Renal cortex interstitium (tissue), 11 donors: ENCODE measurements at regions not wholly inside any gene's neighbourhood (a gene's known extent, or its start where the extent isn't known, plus 50 kb on each side); places are given as distances from the start of the nearest gene placed in this dataset.

Source experiments
- DNase-seq, 11 donors: peaks; one replicate each; pipeline ENCODE4 v3.0.0-alpha.2; 2013; ENCODE audit warnings: low read depth in 9 of 11, low spot score in 4 of 11; ENCODE audit errors: extremely low read depth in 1 of 11

DNA sequence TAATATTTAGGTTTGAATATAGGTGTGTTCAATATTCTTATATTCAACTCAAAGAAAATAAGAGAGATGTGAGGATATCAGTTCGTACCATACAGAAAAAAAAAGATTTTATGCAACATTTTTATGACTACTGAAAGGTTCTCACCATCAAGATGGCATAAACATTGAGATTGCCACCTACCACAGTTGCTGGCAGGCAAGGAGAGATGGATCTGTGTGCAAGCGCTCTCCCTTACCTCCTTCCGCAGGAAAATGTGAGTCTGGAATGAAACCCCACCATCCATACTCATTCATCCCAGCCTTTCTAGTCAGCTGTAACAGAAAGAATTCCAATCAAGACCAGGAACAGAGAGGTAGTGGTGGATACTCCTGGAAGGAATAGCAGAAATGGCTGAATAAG, 376.9 kb downstream of the PPP3CA start:
- no peak for DNase-seq

DNA sequence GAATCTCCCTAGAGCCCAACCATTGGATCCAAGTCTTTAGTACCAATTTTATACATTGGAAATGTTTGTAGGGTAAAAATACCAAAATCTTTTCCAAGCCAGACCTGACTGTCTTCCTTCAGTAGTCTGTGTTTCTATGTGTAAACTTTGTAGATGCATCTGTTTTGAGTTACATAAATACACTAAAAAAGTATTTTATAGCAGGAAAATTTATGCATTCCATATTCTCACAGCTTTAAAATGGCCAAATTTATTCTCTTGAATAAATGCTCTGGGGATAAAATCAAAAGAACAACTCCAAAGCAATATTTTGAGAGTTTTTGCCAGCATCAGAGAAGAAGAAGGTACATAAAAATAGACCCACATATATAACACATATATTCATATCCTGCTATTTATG, 377.4 kb downstream of the PPP3CA start:
- no peak for DNase-seq

DNA sequence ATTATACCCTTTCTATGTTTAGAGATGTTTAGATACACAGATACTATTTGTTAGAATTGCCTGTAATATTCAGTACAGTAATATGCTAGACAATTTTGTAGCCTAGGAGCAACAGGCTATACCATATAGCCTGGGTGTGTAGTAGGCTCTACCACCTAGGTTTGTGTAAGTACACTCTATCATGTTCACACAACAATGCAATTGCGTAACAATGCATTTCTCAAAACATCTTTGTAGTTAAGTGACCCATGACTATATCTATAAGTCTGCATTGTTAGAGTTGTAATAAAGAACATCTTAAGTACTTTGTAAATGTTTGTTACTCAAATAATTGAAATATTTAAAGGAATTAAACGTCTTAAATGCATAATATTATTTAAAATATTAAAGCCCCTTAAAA, 379.3 kb downstream of the PPP3CA start:
- no peak for DNase-seq

DNA sequence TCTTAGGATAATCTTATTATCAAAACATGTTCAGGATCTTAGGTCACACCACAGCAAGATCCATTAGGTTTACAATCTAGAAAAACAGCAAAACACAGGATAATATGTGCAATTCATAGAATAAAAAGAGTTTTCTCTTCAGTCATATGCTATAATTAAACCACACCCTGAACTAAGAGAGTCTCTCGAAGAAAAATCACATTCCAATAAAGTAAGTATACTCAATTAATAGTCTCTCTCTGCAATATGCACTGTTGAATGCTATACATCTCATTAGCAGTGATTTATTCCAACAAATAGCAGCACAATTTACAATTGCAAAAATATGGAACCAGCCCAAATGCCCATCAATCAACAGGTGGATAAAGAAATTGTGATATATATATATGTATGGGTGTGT, 383.7 kb downstream of the PPP3CA start:
- DNase-seq: no peak

DNA sequence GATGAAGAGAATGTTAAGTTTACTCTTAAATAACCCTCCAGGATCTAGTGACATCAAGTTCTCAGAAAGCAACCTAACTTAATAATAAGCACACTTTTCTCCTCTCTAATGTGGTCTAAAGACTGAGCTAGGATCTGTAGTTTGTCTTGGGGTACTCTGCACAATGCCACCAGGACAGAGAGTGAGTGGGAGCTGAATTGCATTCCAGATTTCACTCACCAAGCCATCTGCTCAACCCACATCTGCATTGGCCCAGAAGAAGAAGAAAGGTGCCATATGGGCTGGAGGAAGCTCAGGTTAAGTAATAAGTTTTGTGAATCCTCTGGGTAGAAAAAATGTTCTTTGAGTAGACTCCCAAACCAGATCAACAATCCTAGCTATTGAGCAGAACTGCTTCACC, 384.6 kb downstream of the PPP3CA start:
- DNase-seq: no peak

DNA sequence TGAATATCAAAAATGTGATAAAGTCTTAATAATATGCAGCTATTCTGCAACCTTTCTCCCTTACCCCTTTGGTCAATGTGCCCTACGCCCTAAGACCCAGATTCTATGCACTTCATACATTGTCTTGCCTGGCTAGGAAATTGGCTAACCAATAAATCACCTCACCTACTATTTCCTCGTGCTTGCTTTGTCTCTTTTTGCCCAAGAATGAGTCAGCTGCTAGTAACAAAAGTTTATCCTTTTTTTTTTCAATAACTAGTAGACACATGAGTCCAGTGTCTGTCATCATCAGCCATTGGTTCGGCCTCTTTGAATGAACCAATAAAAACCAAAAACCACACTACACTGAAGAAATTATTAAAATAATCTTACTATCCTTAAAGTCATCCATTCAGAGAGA, 387.1 kb downstream of the PPP3CA start:
- DNase-seq: no peak

DNA sequence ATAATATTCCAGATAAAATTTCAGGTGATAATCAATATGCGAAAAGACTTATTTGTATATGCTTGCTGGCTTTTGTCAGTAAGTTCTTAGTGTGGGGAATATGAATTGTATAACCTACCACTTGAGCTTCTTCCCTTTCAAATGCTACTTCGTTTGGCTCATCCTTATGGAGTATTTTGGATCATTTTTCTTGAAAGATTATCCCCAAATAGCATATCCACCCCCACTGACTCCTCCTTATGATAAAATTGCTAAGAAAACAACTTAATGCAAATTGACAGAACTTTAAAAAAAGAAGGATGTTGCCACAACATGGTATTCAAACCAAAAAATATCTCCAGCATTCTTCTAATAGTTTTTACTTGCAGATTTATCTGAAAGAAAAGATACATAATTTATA, 393.3 kb downstream of the PPP3CA start:
- no peak for DNase-seq

DNA sequence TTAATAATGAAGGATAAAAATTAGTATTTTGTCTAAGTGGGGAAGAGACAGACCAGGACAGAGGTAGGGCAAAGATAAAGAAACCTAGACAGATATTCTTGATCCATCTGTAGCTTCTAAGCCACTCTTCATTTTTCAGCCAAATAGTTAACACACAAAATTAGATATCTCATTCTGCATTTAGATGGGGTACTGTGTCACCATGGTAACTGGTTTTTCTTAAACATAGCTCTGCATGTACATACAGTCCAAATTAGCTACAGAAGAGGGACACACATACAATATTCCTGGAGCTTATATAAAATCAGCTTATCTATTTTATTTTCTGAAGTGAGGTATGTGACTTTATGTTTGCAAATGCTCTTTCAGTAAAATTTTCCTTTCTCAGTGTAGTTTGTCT, 393.7 kb downstream of the PPP3CA start:
- DNase-seq: no peak

DNA sequence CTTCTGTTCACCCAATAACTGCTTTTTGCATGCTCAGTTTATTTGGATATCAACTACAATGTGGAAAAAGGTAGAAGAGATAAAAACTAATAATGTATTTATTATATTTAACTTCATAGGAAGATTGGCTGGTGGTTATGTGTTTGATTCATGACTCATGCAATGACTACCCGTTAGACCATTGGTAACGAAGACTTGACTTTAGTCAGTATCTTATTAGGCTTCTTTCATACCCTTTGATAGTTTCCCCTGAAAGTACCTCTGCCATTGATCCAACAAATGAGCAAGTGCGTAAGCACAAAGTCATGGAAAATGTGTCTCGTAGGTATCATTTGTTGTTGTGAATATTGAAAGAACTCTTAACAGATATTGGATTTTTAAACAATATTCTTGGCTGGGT, 394.7 kb downstream of the PPP3CA start:
- DNase-seq: no peak

DNA sequence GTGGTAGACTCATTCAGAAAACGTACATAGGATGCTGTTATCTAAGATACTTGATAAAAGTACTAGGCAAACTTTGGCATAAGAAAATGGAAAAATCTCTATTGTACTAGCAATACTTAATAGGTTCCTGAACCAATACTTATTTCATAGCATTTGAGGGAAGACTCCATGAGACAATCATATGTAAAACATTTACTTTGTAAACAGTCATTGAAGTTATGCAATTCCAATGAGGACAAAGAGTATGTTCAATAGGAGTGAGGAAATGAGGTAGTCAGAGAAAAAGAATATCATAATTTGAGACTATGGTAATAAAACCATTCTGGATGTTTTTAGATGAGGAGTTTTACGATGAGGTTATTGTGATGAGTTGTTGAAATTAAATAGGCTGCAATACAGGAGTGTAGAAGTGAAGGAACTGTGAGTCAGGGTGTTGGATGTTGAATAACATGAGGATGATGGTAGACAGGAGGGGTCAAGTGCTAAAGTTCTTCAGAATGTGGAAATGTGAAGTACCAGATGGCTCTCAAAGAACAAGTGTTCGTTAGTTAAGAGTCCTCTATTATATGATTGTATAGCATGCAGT, 397.9 kb downstream of the PPP3CA start:
- no peak for DNase-seq

DNA sequence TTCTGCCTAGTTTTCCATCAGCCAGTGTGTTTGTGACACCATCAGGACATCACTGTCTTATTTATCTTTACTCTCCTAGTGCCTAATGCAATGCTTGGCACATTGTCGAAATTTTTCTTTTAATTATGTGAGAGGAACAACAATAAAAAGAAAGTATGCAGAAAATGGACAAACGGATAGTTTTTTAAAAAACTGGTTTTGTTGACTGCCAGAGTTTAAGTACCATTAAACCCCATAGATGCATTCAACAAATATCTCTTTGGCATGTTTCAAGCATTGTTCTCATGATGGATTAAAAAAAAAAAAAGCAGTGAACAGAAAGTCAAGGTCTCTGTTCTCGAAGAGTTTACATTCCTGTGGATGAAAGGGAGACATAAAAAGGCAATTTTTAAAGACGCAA, 398.4 kb downstream of the PPP3CA start:
- DNase-seq: no peak

DNA sequence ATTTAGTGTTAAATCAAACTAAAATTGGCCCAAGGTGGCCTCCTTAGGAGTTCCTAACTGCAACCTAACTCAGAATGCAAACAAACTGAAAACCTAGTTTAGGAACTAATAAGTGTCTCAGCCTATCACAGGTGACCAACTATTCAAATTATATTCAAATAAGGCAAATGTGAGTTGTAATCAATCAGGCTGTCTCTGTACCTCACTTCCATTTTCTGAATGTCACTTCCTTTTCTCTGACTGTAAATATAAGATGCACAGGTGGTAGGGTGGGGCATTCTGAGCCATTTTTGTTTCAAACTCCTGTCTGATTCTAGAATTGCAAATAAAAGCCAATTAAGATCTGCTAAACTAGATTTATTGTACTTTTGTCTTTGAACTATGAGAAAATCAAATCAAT, 401.5 kb downstream of the PPP3CA start:
- no peak for DNase-seq

DNA sequence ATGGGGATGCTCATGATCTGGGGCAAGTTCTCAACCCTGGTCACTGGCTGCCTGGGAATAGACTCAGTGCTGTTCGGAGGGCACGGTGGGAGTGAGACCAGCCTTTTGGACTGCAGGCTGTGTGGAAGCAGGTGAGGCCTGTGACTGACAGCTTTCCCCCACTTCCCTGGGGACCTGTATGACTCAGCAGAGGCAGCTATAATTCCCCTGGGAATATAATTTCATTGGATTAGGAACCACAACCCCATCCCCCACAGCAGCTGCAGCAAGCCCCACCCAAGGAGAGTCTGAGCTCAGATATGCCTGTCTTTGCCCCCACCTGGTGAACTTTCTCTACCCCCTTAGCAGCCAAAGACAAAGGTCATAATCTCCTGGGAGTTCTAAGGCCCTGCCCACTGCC, 408.6 kb downstream of the PPP3CA start:
- DNase-seq: no peak

DNA sequence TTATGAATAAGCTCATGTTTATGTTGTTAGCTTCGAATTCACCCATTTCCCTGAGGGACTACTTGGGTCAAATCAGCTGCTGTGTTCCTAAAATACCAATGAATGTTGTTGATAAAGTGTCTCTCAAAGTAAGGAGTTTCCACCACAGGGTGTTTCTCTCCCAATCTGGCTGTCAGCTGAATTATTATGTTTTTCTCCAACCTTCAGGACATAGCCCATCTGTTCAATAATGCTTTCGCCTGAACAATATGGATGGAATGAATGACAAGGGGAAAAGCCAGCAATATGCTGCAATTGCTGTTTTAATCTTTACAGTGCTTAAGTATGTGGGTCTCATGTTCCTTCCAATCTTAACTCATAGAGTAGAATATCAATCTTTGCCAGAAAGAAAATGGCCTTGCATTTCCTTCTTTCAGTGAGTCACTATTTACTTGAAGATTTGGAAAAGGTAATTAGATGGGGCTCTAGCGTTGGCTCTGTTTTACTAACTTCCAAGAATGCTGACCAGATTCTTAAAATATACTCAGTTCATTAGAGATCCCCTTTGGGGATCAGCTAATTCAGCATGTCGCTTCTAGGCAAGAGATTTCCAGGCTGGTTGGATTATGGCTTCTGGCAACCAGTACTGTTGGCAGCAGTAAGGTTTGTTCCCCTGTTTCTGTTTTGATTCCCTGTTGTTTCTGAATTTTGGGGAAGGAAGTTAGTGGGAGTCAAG, 410.5 kb downstream of the PPP3CA start:
- no peak for DNase-seq

DNA sequence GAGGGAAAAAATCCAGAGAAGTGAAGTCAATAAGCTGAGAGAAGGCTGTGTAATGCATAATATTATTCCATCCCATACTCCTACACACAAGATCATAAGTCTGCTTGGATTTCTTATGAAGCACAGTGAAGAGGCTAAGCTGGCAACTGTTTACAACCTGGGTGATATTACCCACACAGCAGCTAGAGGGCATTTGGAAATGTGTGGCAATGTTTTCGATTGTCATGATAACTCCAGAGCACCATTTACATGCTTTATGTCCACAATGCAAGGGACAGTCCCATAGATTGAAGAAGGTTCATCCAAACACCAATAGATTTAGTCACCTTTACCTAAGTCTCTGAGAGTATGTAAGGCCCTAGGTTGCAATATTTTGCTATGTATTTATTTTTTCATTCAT, 412.2 kb downstream of the PPP3CA start:
- DNase-seq: no peak

DNA sequence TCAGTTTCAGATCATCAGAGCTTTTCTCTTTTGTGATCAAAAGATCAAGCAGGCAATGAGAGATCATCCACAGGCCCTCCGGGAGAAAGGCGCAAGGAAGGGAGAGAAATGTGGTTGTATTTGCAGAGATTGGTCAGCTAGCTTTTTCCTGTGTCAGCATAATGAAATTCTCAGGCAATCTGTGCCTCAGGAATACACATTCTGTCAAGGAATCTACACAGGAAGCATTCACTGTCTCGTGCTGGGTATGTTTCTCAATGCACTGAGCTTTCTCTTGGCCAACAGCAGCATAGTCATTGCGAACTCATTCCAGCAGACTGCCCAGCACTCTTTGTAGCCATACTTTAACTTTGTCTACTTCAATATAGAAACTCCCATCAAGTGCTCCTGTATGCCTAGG, 413.7 kb downstream of the PPP3CA start:
- no peak for DNase-seq

DNA sequence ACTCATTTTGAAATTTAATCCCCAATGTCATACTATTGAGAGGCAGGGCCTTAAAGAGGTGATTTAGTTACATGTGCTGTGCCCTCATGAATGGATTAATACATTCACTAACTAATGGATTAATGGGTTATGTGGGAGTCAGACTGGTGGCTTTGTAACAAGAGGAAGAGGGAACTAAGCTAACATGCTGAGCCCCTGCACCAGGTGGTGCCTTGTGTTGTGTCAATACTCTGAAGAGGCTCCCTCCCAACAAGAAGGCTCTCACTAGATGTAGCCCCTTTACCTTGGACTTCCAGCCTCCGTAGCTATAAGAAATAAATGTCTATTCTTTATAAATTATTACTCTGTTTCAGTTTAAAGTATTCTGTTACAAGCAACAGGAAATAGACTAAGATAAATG, 411.9 kb upstream of the EMCN start:
- peak in 1 of 11 donors; percentile 7 for DNase-seq

DNA sequence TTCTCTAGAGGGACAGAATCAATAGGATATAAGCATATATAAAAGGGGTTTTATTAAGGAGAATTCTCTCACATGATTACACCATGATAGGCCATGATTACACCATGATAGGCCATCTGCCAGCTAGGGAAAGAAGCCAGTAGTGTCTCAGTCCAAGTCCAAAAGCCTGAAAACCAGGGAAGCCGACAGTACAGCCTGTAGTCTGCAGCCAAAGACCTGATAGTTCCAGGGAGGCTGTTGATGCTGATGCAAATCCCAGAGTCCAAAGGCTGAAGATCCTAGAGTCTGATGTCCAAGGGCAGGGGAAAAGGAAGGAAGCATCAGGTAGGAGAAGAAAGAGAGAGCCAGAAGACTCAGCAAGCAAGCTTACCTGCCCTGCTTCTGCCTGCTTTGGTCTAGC, 411.3 kb upstream of the EMCN start:
- no peak for DNase-seq

DNA sequence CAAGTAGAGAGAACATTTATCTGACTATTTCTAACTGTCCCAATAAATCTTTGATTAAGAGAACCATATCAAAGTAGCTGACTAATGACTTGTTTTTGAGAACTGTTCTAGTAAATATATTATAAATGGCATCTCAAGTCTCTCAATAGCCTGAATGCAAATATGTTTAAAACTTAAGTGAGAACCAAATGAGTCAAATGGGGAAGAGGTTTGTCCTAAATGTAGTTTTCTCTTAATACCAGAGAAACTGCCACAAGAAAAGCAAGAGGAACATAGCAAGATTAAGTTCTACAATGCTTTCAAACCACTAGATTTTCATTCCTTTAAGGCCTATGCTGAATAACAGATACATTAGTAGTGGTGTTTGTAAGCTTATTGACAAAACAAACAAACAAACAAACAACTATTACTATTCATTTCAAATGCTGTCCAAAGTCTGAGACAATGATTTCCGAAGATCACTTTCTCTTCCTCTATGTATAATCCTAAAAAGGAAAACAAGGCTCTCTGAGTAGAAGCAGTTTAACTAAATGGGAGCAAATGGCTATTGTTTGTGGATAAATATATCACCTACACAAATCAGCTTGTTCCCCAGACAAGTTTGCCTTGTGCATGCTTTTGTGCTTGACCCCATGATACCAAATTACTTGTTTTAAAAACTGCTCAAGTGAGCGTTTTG, 408.4 kb upstream of the EMCN start:
- no peak for DNase-seq

DNA sequence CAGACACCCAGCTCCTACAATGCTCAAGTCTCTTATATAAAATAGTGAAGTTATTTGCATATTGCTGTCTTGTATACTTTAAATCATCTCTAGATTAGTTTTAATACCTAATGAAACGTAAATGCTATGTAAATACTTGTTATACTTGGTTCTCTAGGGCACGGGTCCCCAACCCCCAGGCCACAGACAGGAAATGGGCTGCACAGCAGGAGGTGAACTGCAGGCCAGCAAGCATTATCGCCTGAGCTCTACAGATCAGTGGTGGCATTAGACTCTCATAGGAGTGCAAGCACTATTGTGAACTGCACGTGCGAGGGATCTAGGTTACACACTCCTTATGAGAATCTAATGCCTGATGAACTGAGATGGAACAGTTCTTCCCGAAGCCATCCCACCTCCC, 395.9 kb upstream of the EMCN start:
- DNase-seq: no peak

DNA sequence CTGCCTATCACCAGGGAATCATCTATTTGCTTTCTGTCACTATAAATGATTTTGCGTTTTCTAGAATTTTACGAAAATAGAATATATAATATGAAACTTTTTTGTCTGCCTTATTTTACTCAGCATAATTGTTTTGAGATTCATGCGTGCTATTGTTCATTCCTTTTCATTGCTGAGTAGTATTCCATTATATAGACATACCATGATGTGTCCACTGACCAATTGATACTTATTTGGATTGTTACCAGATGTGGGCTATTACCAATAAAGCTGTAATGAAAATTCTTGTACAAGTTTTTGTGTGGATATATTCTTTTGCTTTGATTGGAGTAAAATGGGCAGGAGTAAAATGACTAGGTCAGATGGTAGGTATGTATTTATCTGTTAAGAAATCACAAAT, 390.7 kb upstream of the EMCN start:
- no peak for DNase-seq
